Transverse colon (tissue), 4 donors: ENCODE measurements at regions not wholly inside any gene's neighbourhood (a gene's known extent, or its start where the extent isn't known, plus 50 kb on each side); places are given as distances from the start of the nearest gene placed in this dataset.

Experiments used
- EP300 ChIP-seq: sonication (generic); formaldehyde crosslinking; IDR thresholded peaks from one replicate; pipeline ENCODE4 v1.6.1; 2017; ENCODE audit warnings: antibody characterized with exemption, low read depth
- POLR2A ChIP-seq: fragments of 450-650 bp; IDR thresholded peaks from one replicate; pipeline ENCODE4 v1.6.1; 2016; ENCODE audit warnings: antibody characterized with exemption, mild to moderate bottlenecking, moderate library complexity
- POLR2AphosphoS5 ChIP-seq, 3 donors: sonication (generic); formaldehyde crosslinking; IDR thresholded peaks; one replicate each; pipeline ENCODE4 v1.6.1; 2016; ENCODE audit warnings: antibody characterized with exemption in 3 of 3
- TF ChIP-seq, protein P1 (sequence below), 5 experiments: fragments of 200-600 bp in 3 of 5; fragments of 450-650 bp in 2 of 5; sonication (generic) in 3 of 5; IDR thresholded peaks; 1 replicate in 2 of 5; 2 replicates in 3 of 5; pipeline ENCODE4 v1.5.1; 2016 to 2017; ENCODE audit warnings: antibody characterized with exemption in 5 of 5, inconsistent platforms in 3 of 5, mild to moderate bottlenecking in 2 of 5, moderate library complexity in 1 of 5

DNA sequence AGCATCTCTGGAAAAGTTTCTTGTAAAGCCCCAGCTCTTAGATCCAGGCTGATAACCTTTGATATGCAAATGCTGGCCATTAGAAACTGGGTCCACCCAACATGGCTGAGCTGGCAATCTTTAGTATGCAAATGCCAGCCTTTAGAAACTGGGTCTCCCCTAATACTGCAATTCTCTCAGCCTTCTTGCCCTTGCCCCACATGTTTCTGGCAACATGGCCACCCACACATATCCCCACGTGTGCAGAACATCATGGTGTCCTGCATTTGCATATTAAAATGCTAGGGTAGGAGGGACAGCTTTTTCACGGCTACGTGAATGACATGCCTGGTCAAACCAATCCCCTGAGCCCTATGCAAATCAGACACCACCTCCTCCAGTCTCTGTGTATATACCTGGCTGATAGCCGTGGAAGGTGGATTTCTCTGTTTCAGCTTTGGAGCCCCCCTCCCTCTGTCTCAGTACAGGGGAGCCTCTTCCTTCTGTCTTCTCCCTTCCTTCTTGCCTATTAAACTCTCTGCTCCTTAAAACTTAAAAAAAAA lies 344.0 kb upstream of the NWD2 start:
- TF ChIP-seq, protein P1, sequence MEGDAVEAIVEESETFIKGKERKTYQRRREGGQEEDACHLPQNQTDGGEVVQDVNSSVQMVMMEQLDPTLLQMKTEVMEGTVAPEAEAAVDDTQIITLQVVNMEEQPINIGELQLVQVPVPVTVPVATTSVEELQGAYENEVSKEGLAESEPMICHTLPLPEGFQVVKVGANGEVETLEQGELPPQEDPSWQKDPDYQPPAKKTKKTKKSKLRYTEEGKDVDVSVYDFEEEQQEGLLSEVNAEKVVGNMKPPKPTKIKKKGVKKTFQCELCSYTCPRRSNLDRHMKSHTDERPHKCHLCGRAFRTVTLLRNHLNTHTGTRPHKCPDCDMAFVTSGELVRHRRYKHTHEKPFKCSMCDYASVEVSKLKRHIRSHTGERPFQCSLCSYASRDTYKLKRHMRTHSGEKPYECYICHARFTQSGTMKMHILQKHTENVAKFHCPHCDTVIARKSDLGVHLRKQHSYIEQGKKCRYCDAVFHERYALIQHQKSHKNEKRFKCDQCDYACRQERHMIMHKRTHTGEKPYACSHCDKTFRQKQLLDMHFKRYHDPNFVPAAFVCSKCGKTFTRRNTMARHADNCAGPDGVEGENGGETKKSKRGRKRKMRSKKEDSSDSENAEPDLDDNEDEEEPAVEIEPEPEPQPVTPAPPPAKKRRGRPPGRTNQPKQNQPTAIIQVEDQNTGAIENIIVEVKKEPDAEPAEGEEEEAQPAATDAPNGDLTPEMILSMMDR (IDR thresholded peaks at IDR 0.05), result no peak
- no peak for TF ChIP-seq POLR2A
- no peak for TF ChIP-seq EP300
- no peak for TF ChIP-seq POLR2AphosphoS5 (IDR thresholded peaks at IDR 0.05)
